Suprapubic skin (tissue), 4 donors: ENCODE measurements at regions not wholly inside any gene's neighbourhood (a gene's known extent, or its start where the extent isn't known, plus 50 kb on each side); places are given as distances from the start of the nearest gene placed in this dataset.

Experiments
- DNase-seq, 2 donors: peaks; one replicate each; pipeline ENCODE4 v3.0.0-alpha.2; 2019; ENCODE audit warnings: low spot score in 2 of 2
- H3K27ac ChIP-seq: fragments of 200-600 bp; sonication (generic); one replicate; pipeline ENCODE4 v1.5.1; 2019
- H3K27me3 ChIP-seq: fragments of 200-600 bp; sonication (generic); one replicate; pipeline ENCODE4 v1.5.1; 2019
- H3K36me3 ChIP-seq: fragments of 200-600 bp; sonication (generic); one replicate; pipeline ENCODE4 v1.5.1; 2019
- H3K4me1 ChIP-seq: fragments of 200-600 bp; sonication (generic); one replicate; pipeline ENCODE4 v1.5.1; 2019
- H3K4me3 ChIP-seq: fragments of 200-600 bp; sonication (generic); one replicate; pipeline ENCODE4 v1.5.1; 2019; ENCODE audit warnings: mild to moderate bottlenecking
- H3K9me3 ChIP-seq: fragments of 200-600 bp; sonication (generic); one replicate; pipeline ENCODE4 v1.5.1; 2019
- EP300 ChIP-seq: sonication (generic); formaldehyde crosslinking; IDR thresholded peaks from one replicate; pipeline ENCODE4 v1.6.1; 2017; ENCODE audit warnings: antibody characterized with exemption
- POLR2A ChIP-seq, 2 donors: fragments of 450-650 bp; IDR thresholded peaks; one replicate each; pipeline ENCODE4 v1.6.1; 2017; ENCODE audit warnings: antibody characterized with exemption in 2 of 2, mild to moderate bottlenecking in 2 of 2, moderate library complexity in 2 of 2
- POLR2AphosphoS5 ChIP-seq, 3 donors: sonication (generic); formaldehyde crosslinking; IDR thresholded peaks; one replicate each; pipeline ENCODE4 v1.6.1; 2017; ENCODE audit warnings: antibody characterized with exemption in 3 of 3
- WGBS: methylation state at CpG from one replicate; pipeline ENCODE4 v1.1.5; 2018; 5-methylcytosine and 5-hydroxymethylcytosine counted together
- TF ChIP-seq, protein P1 (sequence below), 2 donors: fragments of 200-600 bp in 1 of 2; fragments of 450-650 bp in 1 of 2; sonication (generic) in 1 of 2; IDR thresholded peaks; one replicate each; pipeline ENCODE4 v1.5.1; 2016 to 2019; ENCODE audit warnings: antibody characterized with exemption in 2 of 2, mild to moderate bottlenecking in 1 of 2, moderate library complexity in 1 of 2

DNA sequence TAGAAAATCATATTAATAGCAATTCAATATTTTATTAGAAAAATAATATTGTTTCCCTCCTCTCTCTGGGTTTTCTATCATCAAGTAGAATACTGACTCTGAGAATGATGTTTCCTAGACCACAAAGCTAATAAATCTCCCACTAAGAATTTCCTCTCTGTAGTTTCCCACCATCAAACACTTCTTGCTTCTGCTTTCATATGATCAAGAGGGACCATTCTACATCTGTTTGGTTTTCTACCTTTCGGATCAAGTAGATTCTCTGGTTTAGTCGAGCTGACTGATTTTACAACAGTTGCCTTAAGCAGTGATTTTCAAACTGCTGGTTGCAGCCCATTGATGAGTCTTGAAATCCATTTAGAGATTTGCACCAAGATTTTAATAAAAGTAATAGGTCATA lies 240.2 kb upstream of the PTBP2 start:
- no peaks in the 10 kb centered on the region for H3K36me3 ChIP-seq
- H3K4me1 ChIP-seq = no peaks in the 10 kb centered on the region
- no peak overlapping the region for H3K4me3 ChIP-seq
- WGBS = 65% methylated on average over 2 of the region's 2 CpGs
- TF ChIP-seq POLR2AphosphoS5 (IDR thresholded peaks at IDR 0.05) (no peak), EP300 (no peak), POLR2A (IDR thresholded peaks at IDR 0.05) (no peak)
- TF ChIP-seq, protein P1, sequence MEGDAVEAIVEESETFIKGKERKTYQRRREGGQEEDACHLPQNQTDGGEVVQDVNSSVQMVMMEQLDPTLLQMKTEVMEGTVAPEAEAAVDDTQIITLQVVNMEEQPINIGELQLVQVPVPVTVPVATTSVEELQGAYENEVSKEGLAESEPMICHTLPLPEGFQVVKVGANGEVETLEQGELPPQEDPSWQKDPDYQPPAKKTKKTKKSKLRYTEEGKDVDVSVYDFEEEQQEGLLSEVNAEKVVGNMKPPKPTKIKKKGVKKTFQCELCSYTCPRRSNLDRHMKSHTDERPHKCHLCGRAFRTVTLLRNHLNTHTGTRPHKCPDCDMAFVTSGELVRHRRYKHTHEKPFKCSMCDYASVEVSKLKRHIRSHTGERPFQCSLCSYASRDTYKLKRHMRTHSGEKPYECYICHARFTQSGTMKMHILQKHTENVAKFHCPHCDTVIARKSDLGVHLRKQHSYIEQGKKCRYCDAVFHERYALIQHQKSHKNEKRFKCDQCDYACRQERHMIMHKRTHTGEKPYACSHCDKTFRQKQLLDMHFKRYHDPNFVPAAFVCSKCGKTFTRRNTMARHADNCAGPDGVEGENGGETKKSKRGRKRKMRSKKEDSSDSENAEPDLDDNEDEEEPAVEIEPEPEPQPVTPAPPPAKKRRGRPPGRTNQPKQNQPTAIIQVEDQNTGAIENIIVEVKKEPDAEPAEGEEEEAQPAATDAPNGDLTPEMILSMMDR (IDR thresholded peaks at IDR 0.05) = no peak
- no peaks in the 10 kb centered on the region for H3K27me3 ChIP-seq
- no peaks in the 10 kb centered on the region for H3K9me3 ChIP-seq
- H3K27ac ChIP-seq = no peak overlapping the region
- no peak for DNase-seq

DNA sequence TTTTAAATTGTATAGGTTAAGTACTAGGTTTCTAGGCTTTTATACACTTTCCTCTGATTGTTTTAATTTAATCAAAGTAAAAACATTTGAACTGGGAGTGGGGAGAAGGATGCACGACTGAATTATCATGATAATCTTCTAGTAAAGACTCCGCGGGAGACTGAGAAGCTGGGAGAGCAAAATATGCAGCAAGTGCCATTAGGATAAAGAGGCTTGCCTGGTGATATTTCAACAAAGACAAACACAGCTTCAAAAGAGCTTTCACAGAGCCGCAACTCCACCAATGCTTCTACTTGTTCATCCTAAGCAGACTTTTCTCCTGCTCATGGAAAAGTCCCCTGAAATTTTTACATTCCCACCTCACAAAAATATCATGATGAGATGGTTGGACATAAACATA lies 239.0 kb upstream of the PTBP2 start:
- 72% methylated on average over 4 of the region's 4 CpGs for WGBS
- no peak for TF ChIP-seq POLR2A (IDR thresholded peaks at IDR 0.05)
- TF ChIP-seq EP300 = no peak
- TF ChIP-seq, protein P1 (IDR thresholded peaks at IDR 0.05) = no peak
- no peak for TF ChIP-seq POLR2AphosphoS5 (IDR thresholded peaks at IDR 0.05)
- Histone ChIP-seq H3K27me3 (no peaks in the 10 kb centered on the region), H3K36me3 (no peaks in the 10 kb centered on the region), H3K4me1 (peaks cover 2% of the 10 kb centered on the region), H3K9me3 (no peaks in the 10 kb centered on the region), H3K4me3 (no peak overlapping the region), H3K27ac (no peak overlapping the region)
- no peak for DNase-seq

DNA sequence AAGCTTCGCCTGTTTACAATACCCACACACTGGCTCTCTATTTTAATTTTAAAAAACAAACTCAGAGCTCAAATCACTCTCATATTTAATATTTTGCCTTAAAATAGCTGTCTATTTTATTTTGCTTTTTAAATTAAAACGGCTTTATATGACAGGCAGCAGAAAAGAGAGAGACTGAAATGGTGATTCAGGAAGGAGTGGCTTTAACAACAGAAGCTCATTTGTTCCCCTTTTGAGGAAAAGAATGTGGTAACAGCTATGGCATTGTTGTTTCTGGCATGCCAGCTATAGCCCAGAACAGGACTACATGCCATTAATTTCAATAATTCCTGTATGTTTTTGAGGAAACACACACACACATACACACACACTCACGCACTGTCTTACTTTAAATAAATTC lies 234.2 kb upstream of the PTBP2 start:
- WGBS = 50% methylated on average over 3 of the region's 3 CpGs
- Histone ChIP-seq H3K27me3 (no peaks in the 10 kb centered on the region), H3K4me1 (peaks cover 6% of the 10 kb centered on the region), H3K27ac (peak overlapping the region; percentile 18), H3K9me3 (no peaks in the 10 kb centered on the region), H3K4me3 (no peak overlapping the region), H3K36me3 (no peaks in the 10 kb centered on the region)
- no peak for TF ChIP-seq EP300
- no peak for TF ChIP-seq POLR2A (IDR thresholded peaks at IDR 0.05)
- TF ChIP-seq, protein P1 (IDR thresholded peaks at IDR 0.05) = no peak
- TF ChIP-seq POLR2AphosphoS5 (IDR thresholded peaks at IDR 0.05) = no peak
- no peak for DNase-seq

DNA sequence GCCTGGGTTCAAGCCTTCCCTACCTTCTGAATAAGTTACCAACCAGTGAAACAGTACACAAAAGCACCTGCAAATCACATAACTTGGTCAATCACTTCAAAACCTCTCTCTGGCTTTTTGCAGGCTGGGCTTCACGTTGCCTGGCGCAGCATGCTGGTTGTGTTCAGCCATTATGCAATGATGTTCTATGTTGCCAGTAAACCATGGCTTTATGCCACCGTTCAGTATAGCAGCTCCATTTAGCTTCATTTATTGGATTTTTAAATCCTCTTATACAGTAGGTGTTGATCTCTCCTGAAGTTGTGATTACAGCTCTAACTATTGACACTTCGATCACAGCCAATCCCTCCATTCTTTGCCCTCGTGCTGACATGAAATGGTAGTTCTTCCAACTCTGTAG lies 233.6 kb upstream of the PTBP2 start:
- WGBS = 61% methylated on average over 5 of the region's 5 CpGs
- Histone ChIP-seq H3K27me3 (no peaks in the 10 kb centered on the region), H3K4me1 (peaks cover 6% of the 10 kb centered on the region), H3K4me3 (no peak overlapping the region), H3K27ac (peak overlapping the region; percentile 18), H3K9me3 (no peaks in the 10 kb centered on the region), H3K36me3 (no peaks in the 10 kb centered on the region)
- TF ChIP-seq POLR2AphosphoS5 (IDR thresholded peaks at IDR 0.05) (no peak), EP300 (no peak)
- TF ChIP-seq, protein P1 (IDR thresholded peaks at IDR 0.05) = no peak
- DNase-seq = no peak

DNA sequence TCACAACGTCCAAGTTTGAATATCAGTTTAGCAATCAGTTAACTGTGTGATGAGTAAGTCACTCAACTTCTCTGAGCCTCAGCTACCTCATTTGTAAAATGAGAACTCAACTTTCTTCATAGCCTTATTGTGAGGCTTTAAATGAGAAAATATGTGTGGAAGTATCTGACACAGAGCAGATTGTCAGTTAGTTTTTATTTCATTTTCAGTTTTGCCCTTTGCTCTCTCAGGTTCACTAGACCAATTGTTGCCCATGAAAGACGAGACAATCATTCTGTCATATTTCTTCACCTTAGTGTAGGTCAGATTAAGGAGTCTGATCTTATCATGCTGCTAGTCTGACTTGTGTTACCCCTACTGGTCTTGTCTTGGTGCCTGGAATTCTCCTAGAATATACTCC lies 232.8 kb upstream of the PTBP2 start:
- H3K4me3 ChIP-seq = no peak overlapping the region
- no peaks in the 10 kb centered on the region for H3K36me3 ChIP-seq
- H3K27ac ChIP-seq = no peak overlapping the region
- no peaks in the 10 kb centered on the region for H3K9me3 ChIP-seq
- 46% methylated on average over 2 of the region's 2 CpGs for WGBS
- peaks cover 6% of the 10 kb centered on the region for H3K4me1 ChIP-seq
- no peak for DNase-seq
- TF ChIP-seq POLR2AphosphoS5 (IDR thresholded peaks at IDR 0.05) (no peak), EP300 (no peak), POLR2A (IDR thresholded peaks at IDR 0.05) (no peak)
- TF ChIP-seq, protein P1 (IDR thresholded peaks at IDR 0.05) = no peak
- H3K27me3 ChIP-seq = no peaks in the 10 kb centered on the region
